ENCODE measurements at regions not wholly inside any gene's neighbourhood (a gene's known extent, or its start where the extent isn't known, plus 50 kb on each side); places are given as distances from the start of the nearest gene placed in this dataset.

DNA sequence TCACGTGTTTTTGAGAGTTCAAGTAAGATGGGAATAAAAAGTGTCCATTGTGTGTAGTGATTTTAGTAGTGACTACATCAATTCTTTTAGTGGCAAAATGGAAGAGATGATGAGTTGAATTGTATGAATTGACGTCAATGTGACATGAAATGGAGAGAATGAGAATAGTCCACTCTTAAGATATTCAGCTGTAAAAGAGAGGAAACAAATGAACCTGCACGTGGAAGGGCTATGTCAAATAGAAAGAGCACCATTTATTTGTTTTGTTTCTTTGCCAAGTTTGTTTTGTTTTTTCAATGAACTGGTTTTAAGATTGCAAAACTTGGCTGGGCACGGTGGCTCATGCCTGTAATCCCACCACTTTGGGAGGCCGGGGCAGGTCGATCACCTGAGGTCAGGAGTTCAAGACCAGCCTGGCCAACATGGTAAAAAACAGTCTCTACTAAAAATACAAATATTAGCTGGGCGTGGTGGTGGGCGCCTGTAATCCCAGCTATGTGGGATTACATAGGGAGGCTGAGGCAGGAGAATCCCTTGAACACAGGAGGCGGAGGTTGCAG is 453.8 kb downstream of the TAF11L14 start:
- TF ChIP-seq, protein P1, sequence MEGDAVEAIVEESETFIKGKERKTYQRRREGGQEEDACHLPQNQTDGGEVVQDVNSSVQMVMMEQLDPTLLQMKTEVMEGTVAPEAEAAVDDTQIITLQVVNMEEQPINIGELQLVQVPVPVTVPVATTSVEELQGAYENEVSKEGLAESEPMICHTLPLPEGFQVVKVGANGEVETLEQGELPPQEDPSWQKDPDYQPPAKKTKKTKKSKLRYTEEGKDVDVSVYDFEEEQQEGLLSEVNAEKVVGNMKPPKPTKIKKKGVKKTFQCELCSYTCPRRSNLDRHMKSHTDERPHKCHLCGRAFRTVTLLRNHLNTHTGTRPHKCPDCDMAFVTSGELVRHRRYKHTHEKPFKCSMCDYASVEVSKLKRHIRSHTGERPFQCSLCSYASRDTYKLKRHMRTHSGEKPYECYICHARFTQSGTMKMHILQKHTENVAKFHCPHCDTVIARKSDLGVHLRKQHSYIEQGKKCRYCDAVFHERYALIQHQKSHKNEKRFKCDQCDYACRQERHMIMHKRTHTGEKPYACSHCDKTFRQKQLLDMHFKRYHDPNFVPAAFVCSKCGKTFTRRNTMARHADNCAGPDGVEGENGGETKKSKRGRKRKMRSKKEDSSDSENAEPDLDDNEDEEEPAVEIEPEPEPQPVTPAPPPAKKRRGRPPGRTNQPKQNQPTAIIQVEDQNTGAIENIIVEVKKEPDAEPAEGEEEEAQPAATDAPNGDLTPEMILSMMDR (IDR thresholded peaks at IDR 0.05; ENCODE audit: low read depth, low read length, poor library complexity, severe bottlenecking), result no peak
- TF ChIP-seq EZH2phosphoT487 (IDR thresholded peaks at IDR 0.05; ENCODE audit: borderline replicate concordance, low read length), result no peak
